ENCODE measurements at regions not wholly inside any gene's neighbourhood (a gene's known extent, or its start where the extent isn't known, plus 50 kb on each side); places are given as distances from the start of the nearest gene placed in this dataset.
"Not testable (repeated sequence)": the region's sequence is repeated elsewhere in the genome, so short reads cannot be mapped to it uniquely, and the experiment has no call there.

DNA sequence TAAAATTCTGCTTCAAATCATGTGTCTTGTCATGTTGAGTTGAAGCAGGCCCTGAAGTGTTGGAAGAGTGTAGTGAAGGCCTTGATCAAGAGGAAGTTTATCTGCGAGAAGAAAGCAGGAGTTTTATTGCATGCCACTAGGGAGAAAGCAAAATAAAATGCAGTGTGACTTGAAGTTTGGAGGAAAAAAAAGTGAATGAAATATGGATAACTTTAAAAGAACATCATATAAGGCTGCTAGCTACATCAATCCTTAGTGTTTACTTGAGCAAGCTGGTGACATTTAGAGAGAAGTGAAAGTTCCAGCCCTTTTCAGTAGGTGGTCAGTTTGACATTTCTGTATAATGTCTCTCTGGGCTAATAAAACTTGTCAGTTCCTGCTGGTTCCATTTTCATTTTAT, 841.1 kb downstream of the TMTC2 start:
- H3K9ac ChIP-seq (ENCODE audit: low read depth in 1 of 3, low read length in 3 of 3) = no peak overlapping the region
- H3K4me3 ChIP-seq (ENCODE audit: low read length in 3 of 3) = no peak overlapping the region
- no peaks in the 10 kb centered on the region for H3K9me3 ChIP-seq (ENCODE audit: control insufficient read depth in 3 of 3, low read length in 3 of 3)
- no peaks in the 10 kb centered on the region for H3K27me3 ChIP-seq (ENCODE audit: control insufficient read depth in 3 of 3, insufficient read depth in 3 of 3, low read length in 3 of 3)
- H3K36me3 ChIP-seq (ENCODE audit: control insufficient read depth in 3 of 3, insufficient read depth in 3 of 3, low read length in 3 of 3) = no peaks in the 10 kb centered on the region
- H3K4me1 ChIP-seq (ENCODE audit: control insufficient read depth in 3 of 3, insufficient read depth in 3 of 3, low read length in 3 of 3) = no peaks in the 10 kb centered on the region
- H3K27ac ChIP-seq (ENCODE audit: low read depth, low read length) = no peak overlapping the region

DNA sequence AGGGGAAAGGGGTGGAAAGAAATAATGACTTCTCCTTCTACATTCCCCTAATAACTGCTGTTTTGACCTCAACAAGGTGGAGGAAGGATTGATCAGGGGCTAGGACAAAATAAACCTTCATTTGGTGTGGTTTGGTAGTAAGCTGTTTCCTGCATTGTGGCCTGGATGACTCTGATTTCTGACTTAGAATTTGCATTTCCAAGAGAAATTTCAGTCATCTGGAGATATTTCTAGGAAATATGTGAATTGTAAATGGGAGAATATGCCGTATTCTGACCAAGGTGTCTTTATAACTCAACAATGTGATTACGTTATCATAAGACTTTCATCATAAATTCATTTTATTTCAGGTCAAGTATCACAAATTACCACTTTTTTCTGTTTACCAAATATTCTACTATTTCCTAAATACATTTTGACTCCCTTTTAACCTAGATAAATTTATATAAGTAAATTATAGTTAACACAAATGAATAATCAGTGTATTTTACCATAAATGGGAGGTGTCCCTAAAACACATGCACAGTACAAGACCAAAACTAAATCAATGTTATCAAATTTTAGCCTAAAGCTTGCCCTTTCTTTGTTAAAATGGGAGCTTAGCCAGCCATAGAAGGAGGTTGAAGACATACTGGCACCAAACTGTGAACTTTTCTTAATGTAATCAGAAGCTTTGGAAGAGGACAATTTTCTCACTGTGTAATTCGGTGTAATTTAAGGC, 828.8 kb downstream of the TMTC2 start:
- no peak overlapping the region for H3K27ac ChIP-seq (ENCODE audit: low read depth, low read length)
- no peaks in the 10 kb centered on the region for H3K27me3 ChIP-seq (ENCODE audit: control insufficient read depth in 3 of 3, insufficient read depth in 3 of 3, low read length in 3 of 3)
- no peak overlapping the region for H3K9ac ChIP-seq (ENCODE audit: low read depth in 1 of 3, low read length in 3 of 3)
- no peaks in the 10 kb centered on the region for H3K9me3 ChIP-seq (ENCODE audit: control insufficient read depth in 3 of 3, low read length in 3 of 3)
- no peaks in the 10 kb centered on the region for H3K4me1 ChIP-seq (ENCODE audit: control insufficient read depth in 3 of 3, insufficient read depth in 3 of 3, low read length in 3 of 3)
- no peaks in the 10 kb centered on the region for H3K36me3 ChIP-seq (ENCODE audit: control insufficient read depth in 3 of 3, insufficient read depth in 3 of 3, low read length in 3 of 3)
- no peak overlapping the region for H3K4me3 ChIP-seq (ENCODE audit: low read length in 3 of 3)

DNA sequence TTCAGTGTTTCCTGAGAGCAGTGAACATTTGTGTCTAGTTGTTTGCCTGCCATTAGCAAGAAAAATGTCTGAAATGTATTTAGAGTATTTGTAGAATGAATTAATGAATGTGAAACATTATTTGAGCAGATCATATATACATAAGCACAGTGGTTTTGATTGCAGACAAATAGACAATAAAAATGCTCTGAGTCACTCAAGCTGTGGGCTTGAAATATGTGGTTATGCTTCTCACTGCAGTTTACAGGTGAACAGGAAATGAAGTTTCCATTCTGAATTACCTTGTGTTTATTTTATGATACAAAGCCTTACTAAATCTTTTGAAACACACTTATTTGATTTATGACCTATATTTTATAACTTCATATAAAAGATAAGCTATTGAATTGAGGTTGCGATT, 827.7 kb downstream of the TMTC2 start:
- Histone ChIP-seq H3K4me3 (ENCODE audit: low read length in 3 of 3) (no peak overlapping the region), H3K9me3 (ENCODE audit: control insufficient read depth in 3 of 3, low read length in 3 of 3) (no peaks in the 10 kb centered on the region), H3K27ac (ENCODE audit: low read depth, low read length) (no peak overlapping the region), H3K9ac (ENCODE audit: low read depth in 1 of 3, low read length in 3 of 3) (no peak overlapping the region), H3K36me3 (ENCODE audit: control insufficient read depth in 3 of 3, insufficient read depth in 3 of 3, low read length in 3 of 3) (no peaks in the 10 kb centered on the region), H3K27me3 (ENCODE audit: control insufficient read depth in 3 of 3, insufficient read depth in 3 of 3, low read length in 3 of 3) (no peaks in the 10 kb centered on the region), H3K4me1 (ENCODE audit: control insufficient read depth in 3 of 3, insufficient read depth in 3 of 3, low read length in 3 of 3) (no peaks in the 10 kb centered on the region)

DNA sequence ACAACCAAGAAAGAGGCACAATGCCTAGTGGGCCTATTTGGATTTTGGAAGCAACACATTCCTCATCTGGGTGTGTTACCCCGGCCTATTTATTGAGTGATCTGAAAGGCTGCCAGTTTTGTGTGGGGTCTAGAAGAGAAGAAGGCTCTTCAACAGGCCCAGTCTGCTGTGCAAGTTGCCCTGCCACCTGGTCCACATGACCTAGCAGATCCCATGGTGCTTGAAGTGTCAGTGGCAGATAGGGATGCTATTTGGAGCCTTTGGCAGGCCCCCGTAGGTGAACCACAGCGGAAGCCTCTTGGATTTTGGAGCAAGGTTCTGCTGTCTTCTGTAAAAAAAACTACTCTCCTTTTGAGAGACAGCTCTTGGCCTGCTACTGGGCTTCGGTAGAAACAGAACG, 820.1 kb downstream of the TMTC2 start:
- Histone ChIP-seq H3K27me3 (ENCODE audit: control insufficient read depth in 3 of 3, insufficient read depth in 3 of 3, low read length in 3 of 3) (no peaks in the 10 kb centered on the region), H3K9me3 (ENCODE audit: control insufficient read depth in 3 of 3, low read length in 3 of 3) (no peaks in the 10 kb centered on the region), H3K4me1 (ENCODE audit: control insufficient read depth in 3 of 3, insufficient read depth in 3 of 3, low read length in 3 of 3) (no peaks in the 10 kb centered on the region), H3K36me3 (ENCODE audit: control insufficient read depth in 3 of 3, insufficient read depth in 3 of 3, low read length in 3 of 3) (no peaks in the 10 kb centered on the region), H3K4me3 (ENCODE audit: low read length in 3 of 3) (no peak overlapping the region), H3K9ac (ENCODE audit: low read depth in 1 of 3, low read length in 3 of 3) (no peak overlapping the region), H3K27ac (ENCODE audit: low read depth, low read length) (no peak overlapping the region)

DNA sequence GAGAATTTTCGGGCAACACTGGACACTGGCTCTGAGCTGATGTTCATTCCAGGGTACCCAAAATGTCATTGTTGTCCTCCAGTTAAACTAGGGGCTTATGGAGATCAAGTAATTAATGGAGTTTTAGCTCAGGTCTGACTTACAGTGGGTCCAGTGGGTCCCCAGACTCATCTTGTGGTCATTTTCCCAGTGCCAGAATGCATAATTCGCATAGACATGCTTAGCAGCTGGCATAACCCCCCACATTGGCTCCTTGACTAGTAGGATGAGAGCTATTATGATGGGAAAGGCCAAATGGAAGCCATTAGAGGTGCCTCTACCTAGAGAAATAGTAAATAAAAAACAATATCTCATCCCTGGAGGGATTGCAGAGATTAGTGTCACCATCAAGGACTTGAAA, 818.9 kb downstream of the TMTC2 start:
- no peaks in the 10 kb centered on the region for H3K4me1 ChIP-seq (ENCODE audit: control insufficient read depth in 3 of 3, insufficient read depth in 3 of 3, low read length in 3 of 3)

DNA sequence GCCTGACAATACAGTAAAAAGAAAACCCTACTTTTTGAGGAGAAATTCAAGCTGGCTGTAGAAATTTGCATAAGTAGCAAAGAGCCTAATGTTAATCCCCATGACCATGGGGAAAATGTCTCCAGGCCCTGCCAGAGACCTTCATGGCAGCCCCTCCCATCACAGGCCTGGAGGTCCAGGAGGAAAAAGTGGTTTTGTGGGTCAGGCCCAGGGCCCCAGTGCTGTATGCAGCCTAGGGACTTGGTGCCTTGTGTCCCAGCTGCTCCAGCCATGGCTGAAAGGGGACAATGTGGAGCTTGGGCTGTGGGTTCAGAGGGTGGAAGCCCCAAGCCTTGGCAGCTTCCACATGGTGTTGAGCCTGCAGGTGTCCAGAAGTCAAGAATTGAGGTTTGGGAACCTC, 813.2 kb downstream of the TMTC2 start:
- not testable (repeated sequence) for H3K4me3 ChIP-seq (ENCODE audit: low read length in 3 of 3); H3K27me3 ChIP-seq (ENCODE audit: control insufficient read depth in 3 of 3, insufficient read depth in 3 of 3, low read length in 3 of 3); H3K9me3 ChIP-seq (ENCODE audit: control insufficient read depth in 3 of 3, low read length in 3 of 3); H3K36me3 ChIP-seq (ENCODE audit: control insufficient read depth in 3 of 3, insufficient read depth in 3 of 3, low read length in 3 of 3); H3K4me1 ChIP-seq (ENCODE audit: control insufficient read depth in 3 of 3, insufficient read depth in 3 of 3, low read length in 3 of 3); H3K9ac ChIP-seq (ENCODE audit: low read depth in 1 of 3, low read length in 3 of 3); H3K27ac ChIP-seq (ENCODE audit: low read depth, low read length)

More for the DNA sequence above, 818.9 kb downstream of the TMTC2 start:
- Histone ChIP-seq H3K9ac (ENCODE audit: low read depth in 1 of 3, low read length in 3 of 3) (no peak overlapping the region), H3K27me3 (ENCODE audit: control insufficient read depth in 3 of 3, insufficient read depth in 3 of 3, low read length in 3 of 3) (no peaks in the 10 kb centered on the region), H3K9me3 (ENCODE audit: control insufficient read depth in 3 of 3, low read length in 3 of 3) (no peaks in the 10 kb centered on the region), H3K36me3 (ENCODE audit: control insufficient read depth in 3 of 3, insufficient read depth in 3 of 3, low read length in 3 of 3) (no peaks in the 10 kb centered on the region), H3K27ac (ENCODE audit: low read depth, low read length) (no peak overlapping the region), H3K4me3 (ENCODE audit: low read length in 3 of 3) (no peak overlapping the region)

DNA sequence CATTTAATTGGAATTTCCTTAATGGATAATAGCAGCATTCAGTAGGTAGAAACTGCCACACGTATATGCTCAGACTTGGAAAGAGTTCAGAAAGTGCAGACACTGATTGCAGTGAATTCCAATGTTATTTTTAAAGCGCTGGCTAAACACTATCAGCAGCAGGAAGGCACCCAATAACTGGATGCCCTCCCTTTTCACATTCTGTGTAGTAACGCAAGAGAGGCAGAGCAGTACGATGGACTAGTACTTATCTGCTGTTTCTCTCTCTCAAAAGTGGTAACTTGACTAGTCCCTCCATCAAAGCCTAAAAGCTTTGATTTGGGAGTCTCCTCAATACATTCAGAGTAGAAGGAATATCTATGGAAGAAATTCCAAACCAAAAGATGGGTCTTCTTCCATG, 791.0 kb downstream of the TMTC2 start:
- Histone ChIP-seq H3K4me1 (ENCODE audit: control insufficient read depth in 3 of 3, insufficient read depth in 3 of 3, low read length in 3 of 3) (peaks cover 0 to 2% (median 0%) of the 10 kb centered on the region in 3 donors), H3K4me3 (ENCODE audit: low read length in 3 of 3) (no peak overlapping the region), H3K9me3 (ENCODE audit: control insufficient read depth in 3 of 3, low read length in 3 of 3) (no peaks in the 10 kb centered on the region), H3K27ac (ENCODE audit: low read depth, low read length) (no peak overlapping the region), H3K27me3 (ENCODE audit: control insufficient read depth in 3 of 3, insufficient read depth in 3 of 3, low read length in 3 of 3) (no peaks in the 10 kb centered on the region), H3K36me3 (ENCODE audit: control insufficient read depth in 3 of 3, insufficient read depth in 3 of 3, low read length in 3 of 3) (no peaks in the 10 kb centered on the region), H3K9ac (ENCODE audit: low read depth in 1 of 3, low read length in 3 of 3) (no peak overlapping the region)

DNA sequence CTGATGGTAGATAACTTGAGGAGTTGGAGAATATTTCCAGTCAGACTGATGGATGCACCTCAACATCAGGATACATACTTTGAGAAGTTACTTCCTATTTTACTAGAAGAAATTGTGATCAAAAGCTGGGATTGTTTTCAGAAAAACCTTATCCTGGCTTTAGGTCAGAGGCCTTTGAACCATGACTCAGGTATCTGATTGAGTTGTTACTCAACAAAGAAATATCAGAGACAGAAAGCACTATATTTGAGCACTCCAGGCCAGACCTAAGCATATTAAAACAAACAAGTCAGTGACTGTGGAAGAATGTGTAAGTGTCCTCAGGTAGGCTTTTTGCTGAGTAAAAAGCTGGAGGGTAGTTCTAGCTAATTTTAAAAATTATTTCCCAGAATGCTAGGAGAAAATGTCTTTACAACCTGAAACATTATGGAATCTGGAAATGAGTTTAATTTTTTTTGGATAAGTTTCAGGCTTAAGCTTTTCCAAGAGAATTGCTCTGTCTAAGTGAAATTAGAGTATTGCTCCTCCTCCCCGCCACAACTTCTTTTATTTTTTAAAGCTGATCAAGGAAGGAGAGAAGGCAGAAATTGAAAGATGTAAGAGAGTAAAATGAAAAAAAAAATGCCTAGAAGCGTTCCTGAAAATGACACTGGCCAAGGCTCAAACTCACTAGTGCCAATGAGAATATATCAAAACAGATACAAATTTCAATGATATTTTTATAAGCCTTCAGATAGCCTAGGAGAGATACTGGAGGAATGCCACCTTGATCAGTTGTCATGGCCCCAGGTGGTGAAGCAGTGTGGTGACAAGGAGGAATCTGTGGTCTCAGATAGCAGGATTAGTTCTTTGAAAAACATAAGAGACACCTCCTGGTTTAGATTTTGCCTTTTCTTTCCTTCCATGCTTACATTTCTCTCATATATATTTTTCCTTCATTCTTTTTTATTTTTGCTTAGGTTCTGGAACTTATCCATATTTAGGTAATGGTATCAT, 790.3 kb downstream of the TMTC2 start:
- Histone ChIP-seq H3K9ac (ENCODE audit: low read depth in 1 of 3, low read length in 3 of 3) (no peak overlapping the region), H3K36me3 (ENCODE audit: control insufficient read depth in 3 of 3, insufficient read depth in 3 of 3, low read length in 3 of 3) (no peaks in the 10 kb centered on the region), H3K4me1 (ENCODE audit: control insufficient read depth in 3 of 3, insufficient read depth in 3 of 3, low read length in 3 of 3) (peaks cover 0 to 2% (median 0%) of the 10 kb centered on the region in 3 donors), H3K9me3 (ENCODE audit: control insufficient read depth in 3 of 3, low read length in 3 of 3) (no peaks in the 10 kb centered on the region), H3K4me3 (ENCODE audit: low read length in 3 of 3) (no peak overlapping the region), H3K27ac (ENCODE audit: low read depth, low read length) (no peak overlapping the region), H3K27me3 (ENCODE audit: control insufficient read depth in 3 of 3, insufficient read depth in 3 of 3, low read length in 3 of 3) (no peaks in the 10 kb centered on the region)

DNA sequence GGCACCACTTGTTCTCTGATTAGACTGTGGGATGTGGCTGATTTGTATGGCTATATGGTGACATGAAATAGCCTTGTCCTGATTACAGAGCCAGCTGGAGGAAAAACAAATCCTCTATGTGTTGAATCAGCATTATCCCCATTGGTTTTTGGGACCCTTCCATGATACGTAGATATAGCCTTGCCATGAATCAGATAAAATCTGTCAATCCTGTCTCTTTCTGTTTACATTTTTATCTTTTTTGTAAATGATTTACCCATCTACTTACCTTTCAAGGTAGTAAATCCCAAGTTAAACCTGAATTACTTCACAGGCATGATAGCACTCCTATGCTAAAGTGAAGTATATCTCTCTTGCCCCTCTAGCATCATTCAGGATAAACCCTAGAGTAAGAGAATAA, 789.3 kb downstream of the TMTC2 start:
- no peaks in the 10 kb centered on the region for H3K9me3 ChIP-seq (ENCODE audit: control insufficient read depth in 3 of 3, low read length in 3 of 3)
- no peak overlapping the region for H3K4me3 ChIP-seq (ENCODE audit: low read length in 3 of 3)
- no peak overlapping the region for H3K9ac ChIP-seq (ENCODE audit: low read depth in 1 of 3, low read length in 3 of 3)
- H3K27ac ChIP-seq (ENCODE audit: low read depth, low read length) = no peak overlapping the region
- peaks cover 0 to 2% (median 0%) of the 10 kb centered on the region in 3 donors for H3K4me1 ChIP-seq (ENCODE audit: control insufficient read depth in 3 of 3, insufficient read depth in 3 of 3, low read length in 3 of 3)
- H3K27me3 ChIP-seq (ENCODE audit: control insufficient read depth in 3 of 3, insufficient read depth in 3 of 3, low read length in 3 of 3) = no peaks in the 10 kb centered on the region
- no peaks in the 10 kb centered on the region for H3K36me3 ChIP-seq (ENCODE audit: control insufficient read depth in 3 of 3, insufficient read depth in 3 of 3, low read length in 3 of 3)

DNA sequence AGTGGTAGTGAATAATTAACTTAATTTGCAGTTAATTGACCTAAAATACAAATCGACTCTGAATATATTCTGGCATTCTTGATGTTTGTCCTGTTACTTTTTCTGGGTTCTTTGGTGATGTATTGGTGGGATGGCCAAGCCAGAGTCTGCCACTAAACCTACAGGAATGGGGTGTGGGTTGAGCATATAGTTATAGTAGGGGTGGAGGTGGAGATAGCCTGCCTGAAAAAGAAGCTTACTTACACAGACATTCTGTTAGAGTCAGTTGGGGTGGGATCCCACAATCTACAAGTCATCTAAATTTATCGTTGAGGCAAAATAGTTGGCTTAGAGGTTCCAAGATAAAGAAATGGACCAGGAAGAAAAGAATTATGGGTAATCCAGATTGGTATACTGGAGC, 787.7 kb downstream of the TMTC2 start:
- Histone ChIP-seq H3K27me3 (ENCODE audit: control insufficient read depth in 3 of 3, insufficient read depth in 3 of 3, low read length in 3 of 3) (no peaks in the 10 kb centered on the region), H3K9me3 (ENCODE audit: control insufficient read depth in 3 of 3, low read length in 3 of 3) (no peaks in the 10 kb centered on the region), H3K4me3 (ENCODE audit: low read length in 3 of 3) (no peak overlapping the region), H3K27ac (ENCODE audit: low read depth, low read length) (no peak overlapping the region), H3K9ac (ENCODE audit: low read depth in 1 of 3, low read length in 3 of 3) (no peak overlapping the region), H3K4me1 (ENCODE audit: control insufficient read depth in 3 of 3, insufficient read depth in 3 of 3, low read length in 3 of 3) (peaks cover 0 to 2% (median 0%) of the 10 kb centered on the region in 3 donors), H3K36me3 (ENCODE audit: control insufficient read depth in 3 of 3, insufficient read depth in 3 of 3, low read length in 3 of 3) (no peaks in the 10 kb centered on the region)
